Liver (tissue), 2 donors: ENCODE measurements at regions not wholly inside any gene's neighbourhood (a gene's known extent, or its start where the extent isn't known, plus 50 kb on each side); places are given as distances from the start of the nearest gene placed in this dataset.

Experiments used
- YY1 ChIP-seq: IDR thresholded peaks from 2 replicates; pipeline ENCODE4 v1.6.1; 2016; ENCODE audit warnings: antibody characterized with exemption, mild to moderate bottlenecking
- TF ChIP-seq, protein P1 (sequence below): fragments of 150-350 bp; IDR thresholded peaks from 2 replicates; pipeline ENCODE4 v1.5.1; 2017; ENCODE audit warnings: improper control_type of control experiment, low read depth, low read length; ENCODE audit not compliant: missing input control
- donor health status: healthy.

DNA sequence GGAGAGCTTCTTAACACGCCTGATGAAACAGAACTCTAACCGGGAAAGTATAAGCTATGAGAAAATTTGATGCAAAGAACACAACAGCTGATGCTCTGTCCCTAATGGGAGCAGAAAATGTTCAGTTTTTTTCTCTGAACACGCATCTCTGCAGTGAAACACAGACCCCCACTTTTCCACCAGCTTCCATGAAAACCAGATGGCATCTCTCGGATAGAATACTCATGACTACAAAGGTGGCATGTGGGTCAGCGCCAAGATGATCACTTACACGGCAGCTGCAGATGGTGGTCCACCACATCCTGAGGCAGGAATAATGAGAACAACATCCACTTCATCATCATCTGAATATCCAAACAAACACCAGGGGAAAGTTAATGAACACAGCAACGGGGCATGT lies 85.2 kb upstream of the CNR1 start:
- TF ChIP-seq, protein P1, sequence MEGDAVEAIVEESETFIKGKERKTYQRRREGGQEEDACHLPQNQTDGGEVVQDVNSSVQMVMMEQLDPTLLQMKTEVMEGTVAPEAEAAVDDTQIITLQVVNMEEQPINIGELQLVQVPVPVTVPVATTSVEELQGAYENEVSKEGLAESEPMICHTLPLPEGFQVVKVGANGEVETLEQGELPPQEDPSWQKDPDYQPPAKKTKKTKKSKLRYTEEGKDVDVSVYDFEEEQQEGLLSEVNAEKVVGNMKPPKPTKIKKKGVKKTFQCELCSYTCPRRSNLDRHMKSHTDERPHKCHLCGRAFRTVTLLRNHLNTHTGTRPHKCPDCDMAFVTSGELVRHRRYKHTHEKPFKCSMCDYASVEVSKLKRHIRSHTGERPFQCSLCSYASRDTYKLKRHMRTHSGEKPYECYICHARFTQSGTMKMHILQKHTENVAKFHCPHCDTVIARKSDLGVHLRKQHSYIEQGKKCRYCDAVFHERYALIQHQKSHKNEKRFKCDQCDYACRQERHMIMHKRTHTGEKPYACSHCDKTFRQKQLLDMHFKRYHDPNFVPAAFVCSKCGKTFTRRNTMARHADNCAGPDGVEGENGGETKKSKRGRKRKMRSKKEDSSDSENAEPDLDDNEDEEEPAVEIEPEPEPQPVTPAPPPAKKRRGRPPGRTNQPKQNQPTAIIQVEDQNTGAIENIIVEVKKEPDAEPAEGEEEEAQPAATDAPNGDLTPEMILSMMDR = no peak
- no peak for TF ChIP-seq YY1
